Mucosa of stomach (tissue), 1 donor: ENCODE measurements at regions not wholly inside any gene's neighbourhood (a gene's known extent, or its start where the extent isn't known, plus 50 kb on each side); places are given as distances from the start of the nearest gene placed in this dataset.

Experiments used
- H3K27me3 ChIP-seq: one replicate; pipeline ENCODE4 v1.7.0; 2013; ENCODE audit warnings: mild to moderate bottlenecking, low read length; ENCODE audit not compliant: control insufficient read depth, insufficient read depth
- H3K36me3 ChIP-seq: one replicate; pipeline ENCODE4 v1.7.0; 2013; ENCODE audit warnings: low read length; ENCODE audit not compliant: control insufficient read depth, insufficient read depth
- H3K4me1 ChIP-seq: one replicate; pipeline ENCODE4 v1.7.0; 2013; ENCODE audit warnings: mild to moderate bottlenecking, low read length; ENCODE audit not compliant: control insufficient read depth, insufficient read depth
- H3K4me3 ChIP-seq: one replicate; pipeline ENCODE4 v1.7.0; 2013; ENCODE audit warnings: low read length
- H3K9ac ChIP-seq: one replicate; pipeline ENCODE4 v1.7.0; 2013; ENCODE audit warnings: mild to moderate bottlenecking, low read length, moderate library complexity
- H3K9me3 ChIP-seq: one replicate; pipeline ENCODE4 v1.7.0; 2013; ENCODE audit warnings: mild to moderate bottlenecking, low read length, moderate library complexity; ENCODE audit not compliant: control insufficient read depth
- donor health status: Pancreatic carcinoma.

- no peak overlapping the region for H3K9ac ChIP-seq
- no peaks in the 10 kb centered on the region for H3K9me3 ChIP-seq
- no peak overlapping the region for H3K4me3 ChIP-seq
- no peaks in the 10 kb centered on the region for H3K27me3 ChIP-seq
- no peaks in the 10 kb centered on the region for H3K36me3 ChIP-seq
- no peaks in the 10 kb centered on the region for H3K4me1 ChIP-seq
Observed at GRCh38 chr2:205913668-205914067, 172.3 kb downstream of the INO80D start.

GRCh38 chr2:205911306-205911705 is 174.7 kb downstream of the INO80D start:
- no peaks in the 10 kb centered on the region for H3K4me1 ChIP-seq
- no peaks in the 10 kb centered on the region for H3K36me3 ChIP-seq
- H3K27me3 ChIP-seq, result no peaks in the 10 kb centered on the region
- H3K4me3 ChIP-seq, result no peak overlapping the region
- no peaks in the 10 kb centered on the region for H3K9me3 ChIP-seq
- H3K9ac ChIP-seq, result no peak overlapping the region

GRCh38 chr2:205909184-205909572 is 176.8 kb downstream of the INO80D start:
- H3K9me3 ChIP-seq, result no peaks in the 10 kb centered on the region
- H3K36me3 ChIP-seq, result no peaks in the 10 kb centered on the region
- no peaks in the 10 kb centered on the region for H3K27me3 ChIP-seq
- no peak overlapping the region for H3K9ac ChIP-seq
- no peaks in the 10 kb centered on the region for H3K4me1 ChIP-seq
- H3K4me3 ChIP-seq, result no peak overlapping the region

- H3K4me3 ChIP-seq, result no peak overlapping the region
- no peak overlapping the region for H3K9ac ChIP-seq
- H3K36me3 ChIP-seq, result no peaks in the 10 kb centered on the region
- no peaks in the 10 kb centered on the region for H3K9me3 ChIP-seq
- H3K4me1 ChIP-seq, result peaks cover 3% of the 10 kb centered on the region
- no peaks in the 10 kb centered on the region for H3K27me3 ChIP-seq
Observed at GRCh38 chr2:205908212-205909183, 177.5 kb downstream of the INO80D start.

- Histone ChIP-seq H3K4me3 (no peak overlapping the region), H3K36me3 (no peaks in the 10 kb centered on the region), H3K9me3 (no peaks in the 10 kb centered on the region), H3K27me3 (no peaks in the 10 kb centered on the region), H3K4me1 (peaks cover 20% of the 10 kb centered on the region), H3K9ac (no peak overlapping the region)
Observed at GRCh38 chr2:205906419-205906818, 179.6 kb downstream of the INO80D start.

- Histone ChIP-seq H3K9me3 (no peaks in the 10 kb centered on the region), H3K27me3 (no peaks in the 10 kb centered on the region), H3K36me3 (no peaks in the 10 kb centered on the region), H3K4me3 (no peak overlapping the region), H3K4me1 (peaks cover 20% of the 10 kb centered on the region), H3K9ac (no peak overlapping the region)
Observed at GRCh38 chr2:205905576-205905975, 180.4 kb downstream of the INO80D start.

- Histone ChIP-seq H3K27me3 (no peaks in the 10 kb centered on the region), H3K4me1 (peaks cover 20% of the 10 kb centered on the region), H3K36me3 (no peaks in the 10 kb centered on the region), H3K9me3 (no peaks in the 10 kb centered on the region), H3K4me3 (no peak overlapping the region), H3K9ac (no peak overlapping the region)
Observed at GRCh38 chr2:205904873-205905272, 181.1 kb downstream of the INO80D start.

GRCh38 chr2:205903549-205904129 is 182.3 kb downstream of the INO80D start:
- no peaks in the 10 kb centered on the region for H3K27me3 ChIP-seq
- no peak overlapping the region for H3K4me3 ChIP-seq
- no peaks in the 10 kb centered on the region for H3K36me3 ChIP-seq
- H3K9me3 ChIP-seq, result no peaks in the 10 kb centered on the region
- peaks cover 20% of the 10 kb centered on the region for H3K4me1 ChIP-seq
- no peak overlapping the region for H3K9ac ChIP-seq

- Histone ChIP-seq H3K9ac (no peak overlapping the region), H3K4me3 (no peak overlapping the region), H3K27me3 (no peaks in the 10 kb centered on the region), H3K4me1 (peaks cover 20% of the 10 kb centered on the region), H3K9me3 (no peaks in the 10 kb centered on the region), H3K36me3 (no peaks in the 10 kb centered on the region)
Observed at GRCh38 chr2:205902900-205903237, 183.1 kb downstream of the INO80D start.

GRCh38 chr2:205902041-205902899 is 183.7 kb downstream of the INO80D start:
- H3K4me3 ChIP-seq, result no peak overlapping the region
- H3K9ac ChIP-seq, result no peak overlapping the region
- no peaks in the 10 kb centered on the region for H3K9me3 ChIP-seq
- no peaks in the 10 kb centered on the region for H3K36me3 ChIP-seq
- no peaks in the 10 kb centered on the region for H3K27me3 ChIP-seq
- H3K4me1 ChIP-seq, result peaks cover 20% of the 10 kb centered on the region

GRCh38 chr2:205901491-205901890 is 184.5 kb downstream of the INO80D start:
- no peak overlapping the region for H3K4me3 ChIP-seq
- no peak overlapping the region for H3K9ac ChIP-seq
- H3K27me3 ChIP-seq, result no peaks in the 10 kb centered on the region
- H3K4me1 ChIP-seq, result peaks cover 20% of the 10 kb centered on the region
- H3K36me3 ChIP-seq, result no peaks in the 10 kb centered on the region
- no peaks in the 10 kb centered on the region for H3K9me3 ChIP-seq

- Histone ChIP-seq H3K4me1 (peaks cover 20% of the 10 kb centered on the region), H3K36me3 (no peaks in the 10 kb centered on the region), H3K4me3 (no peak overlapping the region), H3K9me3 (no peaks in the 10 kb centered on the region), H3K27me3 (no peaks in the 10 kb centered on the region), H3K9ac (no peak overlapping the region)
Observed at GRCh38 chr2:205898744-205899143, 187.2 kb downstream of the INO80D start.
